ENCODE measurements at regions not wholly inside any gene's neighbourhood (a gene's known extent, or its start where the extent isn't known, plus 50 kb on each side); places are given as distances from the start of the nearest gene placed in this dataset.

GRCh38 chr12:30211743-30212142, 428.0 kb upstream of the TMTC1 start:
- TF ChIP-seq, protein P1, sequence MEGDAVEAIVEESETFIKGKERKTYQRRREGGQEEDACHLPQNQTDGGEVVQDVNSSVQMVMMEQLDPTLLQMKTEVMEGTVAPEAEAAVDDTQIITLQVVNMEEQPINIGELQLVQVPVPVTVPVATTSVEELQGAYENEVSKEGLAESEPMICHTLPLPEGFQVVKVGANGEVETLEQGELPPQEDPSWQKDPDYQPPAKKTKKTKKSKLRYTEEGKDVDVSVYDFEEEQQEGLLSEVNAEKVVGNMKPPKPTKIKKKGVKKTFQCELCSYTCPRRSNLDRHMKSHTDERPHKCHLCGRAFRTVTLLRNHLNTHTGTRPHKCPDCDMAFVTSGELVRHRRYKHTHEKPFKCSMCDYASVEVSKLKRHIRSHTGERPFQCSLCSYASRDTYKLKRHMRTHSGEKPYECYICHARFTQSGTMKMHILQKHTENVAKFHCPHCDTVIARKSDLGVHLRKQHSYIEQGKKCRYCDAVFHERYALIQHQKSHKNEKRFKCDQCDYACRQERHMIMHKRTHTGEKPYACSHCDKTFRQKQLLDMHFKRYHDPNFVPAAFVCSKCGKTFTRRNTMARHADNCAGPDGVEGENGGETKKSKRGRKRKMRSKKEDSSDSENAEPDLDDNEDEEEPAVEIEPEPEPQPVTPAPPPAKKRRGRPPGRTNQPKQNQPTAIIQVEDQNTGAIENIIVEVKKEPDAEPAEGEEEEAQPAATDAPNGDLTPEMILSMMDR (IDR thresholded peaks at IDR 0.05 in 4 of 5, conservative IDR thresholded peaks at IDR 0.05 in 1 of 5) = no peak
- no peak for TF ChIP-seq POLR2A (IDR thresholded peaks at IDR 0.05)
